ENCODE measurements at regions not wholly inside any gene's neighbourhood (a gene's known extent, or its start where the extent isn't known, plus 50 kb on each side); places are given as distances from the start of the nearest gene placed in this dataset.

GRCh38 chr16:26709754-26710153 lies 357.0 kb upstream of the C16orf82 start:
- TF ChIP-seq CTCF (optimal IDR thresholded peaks at IDR 0.05 in 1 of 3, IDR thresholded peaks at IDR 0.05 in 1 of 3, conservative IDR thresholded peaks at IDR 0.05 in 1 of 3; ENCODE audit: extremely low read depth in 1 of 3, insufficient read depth in 2 of 3, low read length in 3 of 3) = no peak
- no peak for TF ChIP-seq EZH2 (IDR thresholded peaks at IDR 0.05; ENCODE audit: low read length)
